Stimulated activated CD8-positive, alpha-beta memory T cell treated with anti-CD3 and anti-CD28 coated beads, Interleukin-4, amount 100 ng/mL, for 48 hours (primary cell): ENCODE measurements at regions not wholly inside any gene's neighbourhood (a gene's known extent, or its start where the extent isn't known, plus 50 kb on each side); places are given as distances from the start of the nearest gene placed in this dataset.
"Not testable (repeated sequence)": the region's sequence is repeated elsewhere in the genome, so short reads cannot be mapped to it uniquely, and the experiment has no call there.

Experiments
- DNase-seq: peaks from one replicate; pipeline ENCODE4 v3.0.0-alpha.2; 2020

DNA sequence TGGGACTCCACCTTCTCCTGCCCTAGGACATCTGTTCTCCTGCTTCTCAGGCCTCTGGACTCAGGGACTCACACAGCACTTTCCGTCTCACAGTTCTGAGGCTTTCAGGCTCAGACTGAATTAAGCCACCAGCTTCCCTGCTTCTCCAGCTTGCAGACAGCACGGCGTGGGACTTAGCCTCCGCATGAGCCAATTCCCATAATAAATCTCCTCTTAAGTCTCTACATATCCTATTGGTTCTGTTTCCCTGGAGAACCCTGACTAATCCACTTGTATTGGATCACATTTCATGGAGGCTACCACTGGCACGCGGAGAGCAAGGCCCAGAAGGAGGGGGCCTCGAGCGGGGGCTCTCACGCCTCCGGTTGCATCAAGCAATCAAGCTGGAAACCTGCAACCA is 1313.6 kb downstream of the TBC1D22A start:
- DNase-seq, result no peak

DNA sequence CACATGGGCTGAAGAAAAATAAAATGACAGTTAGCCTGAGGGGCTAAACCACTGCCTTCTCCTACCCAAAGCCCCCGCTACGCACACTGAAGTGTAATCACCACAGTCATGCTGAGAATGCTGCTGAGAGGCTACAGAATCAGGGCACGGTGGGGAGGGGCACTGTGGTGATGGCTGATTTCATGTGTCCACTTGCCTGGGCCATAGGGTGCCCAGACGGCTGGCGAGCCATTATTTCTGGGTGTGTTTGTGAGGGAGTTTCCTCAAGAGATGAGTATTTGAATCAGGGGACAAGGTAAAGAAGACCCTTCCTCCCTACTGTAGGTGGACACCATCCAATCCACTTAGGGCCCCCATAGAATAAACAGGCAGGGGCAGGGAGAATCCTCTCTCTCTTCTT is 1313.2 kb downstream of the TBC1D22A start:
- DNase-seq, result no peak

DNA sequence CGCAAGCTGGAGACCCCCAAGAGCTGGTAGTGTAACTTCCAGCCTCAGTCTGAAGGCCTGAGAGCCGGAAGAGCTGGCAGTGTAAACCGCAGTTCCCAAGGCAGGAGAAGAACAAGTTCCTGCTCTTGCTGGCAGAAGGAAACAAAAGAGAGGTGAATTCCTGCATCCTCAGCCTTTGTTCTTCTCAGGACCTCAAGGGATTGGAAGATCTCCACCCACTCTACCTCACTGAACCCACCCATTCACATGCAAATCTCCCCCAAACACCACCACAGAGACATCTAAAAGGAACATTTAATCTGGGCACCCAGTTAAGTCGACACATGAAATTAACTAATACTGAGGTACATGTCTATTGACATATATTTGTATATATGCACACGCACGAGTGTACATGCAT is 1310.3 kb downstream of the TBC1D22A start:
- DNase-seq, result no peak

DNA sequence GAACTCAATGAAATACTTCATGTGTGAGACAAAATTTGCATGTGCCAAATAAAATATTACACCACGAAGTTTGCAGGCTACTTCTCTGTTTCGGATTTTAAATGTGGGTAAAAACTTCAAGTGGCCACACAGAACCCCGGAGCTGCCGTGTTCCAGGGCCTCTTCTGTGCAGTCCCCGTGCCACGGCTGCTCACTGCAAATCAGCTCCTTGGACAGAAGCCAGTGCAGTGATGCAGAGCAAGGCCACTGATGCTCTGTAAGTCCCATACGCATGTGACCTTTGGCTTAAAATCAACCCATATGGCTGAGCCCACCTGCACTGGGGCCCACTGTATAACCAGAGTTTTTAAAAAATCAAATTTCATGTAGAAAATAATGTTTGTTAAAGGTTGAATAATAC is 1309.4 kb downstream of the TBC1D22A start:
- no peak for DNase-seq

DNA sequence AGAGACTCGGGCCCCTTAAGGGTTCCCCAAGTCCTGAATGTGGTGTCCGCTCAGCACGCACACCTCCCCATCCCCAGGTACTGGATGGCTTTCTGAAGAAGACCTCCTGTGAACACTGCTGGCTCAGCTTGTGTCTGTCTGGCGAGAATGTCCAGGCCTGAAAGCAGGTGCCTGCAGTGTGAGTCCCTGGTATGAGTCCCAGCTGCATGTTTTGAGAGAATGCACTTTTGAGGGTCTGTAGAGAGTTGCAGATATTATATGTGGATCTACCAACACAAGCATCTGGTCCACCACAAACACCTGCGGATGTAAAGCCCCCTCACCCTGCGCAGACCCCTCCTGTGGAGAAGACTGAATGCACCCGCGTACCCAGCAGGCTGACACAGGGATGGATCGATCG is 1308.9 kb downstream of the TBC1D22A start:
- DNase-seq, result no peak

DNA sequence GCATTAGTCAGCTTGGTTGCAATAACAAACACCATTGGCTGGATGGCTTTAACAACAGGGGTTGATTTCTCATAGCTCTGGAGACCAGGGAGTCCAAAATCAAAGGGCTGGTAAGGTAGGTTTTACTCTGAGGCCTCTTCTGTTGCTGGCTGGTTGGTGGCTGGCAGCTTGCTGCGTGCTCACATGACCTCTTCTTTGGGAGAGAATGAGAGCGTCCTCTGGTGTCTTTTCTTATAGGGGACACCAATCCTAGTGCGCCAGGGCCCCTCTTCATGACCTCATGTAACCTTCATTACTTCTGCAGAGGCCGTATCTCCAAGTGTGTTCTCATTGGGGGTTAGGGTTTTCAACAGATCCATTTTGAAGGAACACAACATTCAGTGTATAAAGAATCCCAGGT is 1308.3 kb downstream of the TBC1D22A start:
- no peak for DNase-seq

DNA sequence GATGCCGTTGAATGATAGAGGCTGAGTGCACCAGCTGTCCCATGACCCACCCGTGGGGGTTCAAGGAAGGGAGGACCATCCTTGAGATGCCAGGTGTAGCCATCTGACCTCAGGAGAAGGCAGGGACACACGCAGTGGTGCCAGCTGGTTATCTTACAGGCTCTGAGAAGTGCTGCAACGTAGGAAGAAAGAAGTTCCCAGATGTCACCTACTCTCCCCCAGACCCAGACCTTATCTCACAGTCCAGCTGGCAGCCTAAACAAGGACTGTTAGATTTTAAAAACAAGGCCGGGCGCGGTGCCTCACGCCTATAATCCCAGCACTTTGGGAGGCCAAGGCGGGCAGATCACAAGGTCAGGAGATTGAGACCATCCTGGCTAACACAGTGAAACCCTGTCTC is 1307.6 kb downstream of the TBC1D22A start:
- no peak for DNase-seq

DNA sequence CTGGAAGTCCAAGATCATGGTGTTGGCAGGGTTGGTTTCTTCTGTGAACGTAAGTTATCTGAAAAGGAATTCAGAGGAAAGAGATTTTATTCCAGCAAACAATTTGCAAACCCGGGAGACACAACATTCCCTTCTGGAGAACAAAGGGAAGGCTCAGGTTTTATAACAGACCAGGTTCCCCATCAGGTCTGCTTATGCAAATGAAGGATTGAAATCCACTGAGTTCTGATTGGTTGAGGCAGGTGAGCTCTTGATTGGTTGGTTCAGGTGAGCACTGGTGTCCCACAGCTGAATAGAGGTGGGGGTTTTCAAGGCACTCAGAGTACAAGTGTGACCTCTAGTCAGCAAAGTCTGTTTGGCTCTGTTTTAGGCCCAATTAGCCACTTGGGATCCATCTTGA is 1306.8 kb downstream of the TBC1D22A start:
- DNase-seq, result no peak

DNA sequence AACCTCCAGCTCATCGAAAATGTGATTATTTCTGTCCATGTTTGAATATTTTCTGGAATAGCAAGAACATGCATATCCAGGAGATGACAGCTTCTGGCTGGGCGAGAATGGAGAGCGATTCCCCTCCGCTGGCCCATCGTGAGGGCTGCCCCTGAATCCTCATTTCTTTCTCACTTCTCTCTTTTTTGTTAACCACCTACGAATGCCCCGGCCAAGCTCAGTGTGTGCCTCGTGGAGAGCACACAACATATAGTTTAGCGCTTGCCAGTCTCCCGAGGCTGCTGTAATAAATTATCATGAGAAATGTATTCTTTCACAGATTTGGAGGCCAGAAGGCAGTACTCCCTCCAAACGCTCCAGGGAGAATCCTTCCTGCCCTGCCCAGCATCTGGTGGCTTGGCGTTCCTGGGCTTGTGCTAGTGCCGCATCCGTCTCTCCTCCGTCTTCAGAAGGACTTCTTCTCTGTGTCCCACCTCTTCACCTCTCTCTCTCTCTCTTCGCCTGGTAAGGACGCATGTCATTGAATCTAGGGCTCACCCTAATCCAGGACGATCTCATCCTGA is 1306.0 kb downstream of the TBC1D22A start:
- DNase-seq, result no peak

DNA sequence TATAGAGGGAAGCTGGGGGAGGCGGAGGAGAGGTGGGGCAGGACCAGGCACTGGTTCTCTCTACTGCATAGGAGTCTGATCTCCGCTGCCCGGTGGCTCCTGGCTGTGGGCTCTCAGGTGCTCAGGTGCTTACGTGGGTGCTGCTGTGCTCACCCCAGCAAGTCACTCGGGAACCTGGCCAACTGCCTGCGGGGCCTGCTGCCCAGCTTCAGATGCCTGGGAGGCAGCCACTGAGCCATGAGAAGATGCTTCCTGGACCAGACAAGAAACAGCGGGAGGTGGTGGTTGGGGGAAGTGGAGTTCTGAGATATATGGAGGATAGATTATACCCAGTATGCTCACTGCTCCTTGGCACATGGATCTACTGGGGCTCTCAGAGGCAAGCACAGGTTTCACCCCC is 1303.4 kb downstream of the TBC1D22A start:
- no peak for DNase-seq

DNA sequence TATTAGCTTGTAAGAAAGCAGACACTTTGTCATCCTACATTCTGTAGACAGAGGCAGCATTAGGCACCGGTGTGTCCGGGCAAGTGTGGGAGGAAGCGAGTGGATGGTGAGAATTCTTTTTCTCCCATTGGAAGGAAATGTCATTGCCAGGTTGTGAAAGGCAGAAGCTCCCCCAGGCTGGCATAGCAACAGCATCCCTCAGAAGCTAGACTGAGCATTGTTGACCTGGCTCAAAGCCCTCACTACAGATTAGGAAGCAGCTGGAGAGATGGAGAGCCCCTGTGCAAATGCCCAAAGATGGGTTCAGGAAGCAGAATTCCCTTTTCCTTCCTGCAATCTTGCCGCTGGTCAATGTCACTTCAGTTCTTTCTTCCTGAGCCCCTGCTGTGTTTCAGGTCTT is 1299.3 kb downstream of the TBC1D22A start:
- no peak for DNase-seq

DNA sequence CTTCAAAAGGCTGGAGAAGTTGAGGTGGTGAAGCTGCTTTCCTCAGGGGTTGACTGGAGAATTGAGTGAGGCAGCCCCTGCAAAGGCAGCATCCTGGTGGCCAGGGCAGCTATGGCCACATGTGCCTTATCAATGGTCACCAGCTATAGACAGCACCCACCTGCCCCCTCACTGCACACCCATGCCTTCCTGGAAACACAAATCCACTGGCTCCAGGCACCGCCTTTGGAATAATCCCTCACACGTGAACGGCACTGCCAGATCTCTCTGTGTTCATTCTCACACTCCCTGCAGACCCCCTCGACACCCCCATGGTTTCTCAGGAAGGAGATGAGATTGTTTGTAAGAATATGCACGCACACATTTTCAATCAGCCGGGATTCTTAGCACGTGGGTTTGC is 1297.8 kb downstream of the TBC1D22A start:
- no peak for DNase-seq

DNA sequence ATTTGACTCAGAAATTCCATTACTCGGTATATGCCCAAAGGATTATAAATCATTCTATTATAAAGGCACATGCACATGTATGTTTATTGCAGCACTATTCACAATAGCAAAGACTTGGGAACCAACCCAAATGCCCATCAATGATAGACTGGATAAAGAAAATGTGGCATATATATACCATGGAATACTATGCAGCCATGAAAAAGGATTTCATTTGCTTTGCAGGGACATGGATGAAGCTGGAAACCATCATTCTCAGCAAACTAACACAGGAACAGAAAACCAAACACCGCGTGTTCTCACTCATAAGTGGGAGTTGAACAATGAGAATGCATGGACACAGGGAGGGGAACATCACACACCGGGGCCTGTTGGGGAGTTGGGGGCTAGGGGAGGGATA is 1297.1 kb downstream of the TBC1D22A start:
- not testable (repeated sequence) for DNase-seq

DNA sequence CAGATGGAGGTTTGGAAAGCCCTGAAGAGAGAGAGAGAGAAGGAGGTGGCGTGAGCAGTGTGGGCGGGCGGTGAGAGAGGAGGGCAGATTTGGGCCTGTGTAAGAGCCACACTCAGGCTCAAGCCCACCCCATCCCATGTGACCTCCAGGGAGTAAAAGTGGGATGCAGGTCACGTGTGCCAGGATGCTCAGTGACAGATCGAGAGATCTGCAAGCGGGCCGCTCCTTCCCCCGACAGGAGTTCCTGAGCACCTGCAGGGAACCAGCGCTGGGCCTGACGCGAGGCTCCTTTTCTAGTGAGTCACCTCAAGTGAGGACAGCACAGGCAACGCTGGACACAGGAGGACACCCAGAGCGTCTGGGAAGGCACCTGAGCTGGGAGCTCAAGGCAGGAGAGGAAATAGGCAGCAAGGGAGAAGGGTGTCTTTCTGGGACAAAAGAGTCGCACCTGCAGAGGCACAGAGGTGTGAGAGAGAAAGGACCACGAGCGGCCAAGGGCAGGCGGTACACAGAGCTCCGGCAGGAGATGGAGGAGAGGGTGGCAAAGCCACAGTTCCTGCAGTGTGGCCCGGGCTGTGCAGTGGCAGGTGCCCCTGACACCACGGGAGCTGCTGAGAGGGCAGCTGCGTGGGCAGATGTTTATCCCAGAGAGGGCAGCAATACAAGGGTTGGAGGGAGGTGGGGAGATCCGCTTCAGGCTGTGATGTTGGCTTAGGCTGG is 1294.8 kb downstream of the TBC1D22A start:
- no peak for DNase-seq

DNA sequence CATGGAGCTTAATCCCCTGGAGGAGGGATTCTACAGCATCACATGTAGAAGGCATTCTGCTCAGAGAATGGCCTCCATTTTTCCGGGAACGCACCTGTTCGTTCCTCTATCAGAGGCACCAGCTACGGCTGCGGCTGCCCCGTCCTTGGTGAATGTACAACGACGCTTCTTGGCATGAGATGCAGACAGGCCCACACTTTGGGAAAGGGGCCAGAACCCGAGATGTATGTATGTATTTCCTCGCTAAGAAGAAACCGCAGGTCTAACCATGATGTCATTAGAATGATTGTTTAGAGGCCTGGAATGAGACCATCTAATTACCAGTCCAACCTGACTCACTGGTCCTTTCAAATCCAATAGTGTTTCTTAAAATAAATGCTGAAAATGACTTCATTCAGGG is 1293.4 kb downstream of the TBC1D22A start:
- no peak for DNase-seq

DNA sequence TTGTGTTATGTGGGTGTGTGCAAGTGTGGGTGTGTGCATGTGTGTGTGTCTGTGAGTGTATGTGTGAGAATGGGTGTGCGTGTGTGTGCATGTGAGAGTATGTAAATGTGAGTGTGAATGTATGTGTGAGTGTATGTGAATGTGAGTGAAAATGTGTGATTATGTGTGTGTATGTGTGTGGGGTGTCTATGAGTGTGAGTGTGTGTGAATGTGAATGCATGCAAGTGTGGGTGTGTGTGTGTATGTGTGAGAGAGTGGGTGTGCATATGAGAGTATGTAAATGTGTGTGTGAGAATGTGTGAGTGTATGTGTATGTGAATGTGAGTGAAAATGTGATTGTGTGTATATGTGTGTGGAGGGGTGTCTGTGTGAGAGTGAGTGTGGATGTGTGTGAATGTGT is 1292.7 kb downstream of the TBC1D22A start:
- no peak for DNase-seq

DNA sequence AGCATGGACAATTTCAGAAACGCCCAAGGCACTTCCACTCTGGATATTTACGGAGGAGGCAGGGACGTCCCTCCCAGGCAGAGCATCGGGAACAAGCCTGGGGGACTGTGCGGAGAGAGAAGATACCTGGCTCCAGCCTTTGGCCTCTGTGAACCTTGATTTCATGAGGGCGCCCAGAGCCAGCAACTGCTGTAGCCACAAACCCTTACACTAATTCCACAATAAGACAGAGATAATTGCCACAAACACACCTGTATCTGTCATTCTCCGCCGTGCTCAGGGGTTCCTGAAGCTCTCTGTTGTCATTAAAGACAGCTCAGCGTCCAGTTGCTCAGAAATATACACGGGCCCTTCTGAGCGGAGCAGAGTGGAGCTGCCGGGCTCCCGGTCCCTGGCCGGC is 1292.1 kb downstream of the TBC1D22A start:
- DNase-seq, result no peak

DNA sequence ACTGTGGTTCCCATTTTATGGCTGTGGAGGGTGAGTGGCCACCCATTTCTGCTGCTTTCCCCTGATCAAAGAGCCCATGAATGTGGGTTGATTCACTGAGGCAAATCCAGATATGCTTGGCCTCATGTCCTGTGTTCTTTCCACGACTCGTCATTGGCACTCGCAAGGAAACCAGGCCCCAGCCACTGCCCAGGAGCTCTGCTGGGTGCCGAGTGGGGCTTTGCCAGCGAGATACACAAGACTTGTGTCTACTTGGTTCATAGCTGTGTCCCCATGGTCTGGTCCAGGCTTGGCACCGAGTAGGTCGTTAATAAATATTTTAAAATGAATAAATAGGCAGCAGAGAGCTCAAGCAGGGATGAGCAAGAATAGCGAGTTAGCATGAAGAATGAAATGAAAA is 1291.5 kb downstream of the TBC1D22A start:
- no peak for DNase-seq

DNA sequence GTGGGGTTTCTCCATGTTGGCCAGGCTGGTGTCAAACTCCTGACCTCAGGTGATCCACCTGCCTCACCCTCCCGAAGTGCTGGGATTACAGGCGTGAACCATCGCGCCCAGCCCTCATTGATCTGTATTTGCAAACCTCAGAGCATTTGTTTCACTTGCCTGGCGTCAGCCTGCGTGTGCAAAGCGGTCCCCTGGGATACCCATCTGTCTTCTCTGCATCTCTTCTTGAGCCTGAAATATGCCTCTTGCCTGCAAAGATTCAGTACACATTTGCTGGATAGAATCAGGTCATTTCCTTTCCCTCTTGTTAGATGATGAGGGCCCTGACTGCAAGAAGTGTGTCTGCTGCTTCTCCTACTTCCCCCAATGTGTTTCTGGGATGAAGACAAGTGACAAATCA is 1291.0 kb downstream of the TBC1D22A start:
- DNase-seq, result no peak

DNA sequence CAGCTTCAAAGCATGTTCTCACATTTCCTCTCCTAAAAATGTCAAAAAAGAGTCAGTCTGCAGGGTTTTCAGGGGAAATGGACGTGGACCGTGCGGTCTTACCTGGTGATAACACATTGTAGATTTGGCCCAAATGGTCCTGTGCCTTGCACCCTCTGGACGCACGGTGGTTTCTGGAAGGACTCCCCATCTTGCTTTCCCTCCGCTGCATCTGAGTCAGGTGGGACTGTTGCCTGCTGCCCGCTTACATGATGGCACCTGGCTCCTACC is 1290.1 kb downstream of the TBC1D22A start:
- no peak for DNase-seq

DNA sequence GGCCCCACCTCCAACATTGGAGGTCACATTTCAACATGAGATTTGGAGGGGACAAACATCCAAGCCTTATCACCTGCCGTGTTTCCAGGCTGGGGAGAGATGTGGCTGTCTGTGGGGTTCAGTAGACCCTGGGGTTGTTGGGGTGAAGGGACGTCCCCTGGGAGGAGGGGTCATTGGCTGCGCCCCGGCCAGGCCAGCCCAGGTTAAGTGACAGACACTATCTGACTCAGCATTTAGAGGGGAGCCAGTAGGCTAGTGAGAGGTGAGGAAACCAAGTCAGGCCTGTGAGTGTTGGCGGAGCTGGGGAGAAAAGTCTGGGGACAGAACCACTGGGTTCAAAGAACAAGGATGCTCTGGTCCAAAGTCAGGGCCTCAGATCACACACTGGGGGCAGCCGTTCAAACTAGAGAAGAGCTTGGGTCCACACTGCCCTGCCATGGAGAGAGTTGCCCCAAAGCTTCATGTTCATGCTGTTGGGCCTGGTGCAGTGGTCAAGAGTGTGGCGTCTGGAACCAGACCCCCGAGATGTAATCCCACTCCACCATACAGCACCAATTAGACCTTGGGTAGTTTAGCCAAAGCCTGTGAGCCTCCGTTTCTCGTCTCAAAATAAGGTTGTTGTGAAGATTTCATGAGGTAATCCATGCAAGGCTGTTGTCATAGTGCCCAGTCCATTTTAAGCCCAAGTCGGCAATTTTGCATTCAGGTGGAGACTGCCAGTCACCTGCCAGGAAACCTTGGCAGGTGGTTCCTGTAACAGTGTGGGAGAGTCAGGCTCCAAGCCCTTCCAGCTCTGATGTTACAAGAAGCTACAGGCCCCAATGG is 1289.6 kb downstream of the TBC1D22A start:
- DNase-seq, result no peak

DNA sequence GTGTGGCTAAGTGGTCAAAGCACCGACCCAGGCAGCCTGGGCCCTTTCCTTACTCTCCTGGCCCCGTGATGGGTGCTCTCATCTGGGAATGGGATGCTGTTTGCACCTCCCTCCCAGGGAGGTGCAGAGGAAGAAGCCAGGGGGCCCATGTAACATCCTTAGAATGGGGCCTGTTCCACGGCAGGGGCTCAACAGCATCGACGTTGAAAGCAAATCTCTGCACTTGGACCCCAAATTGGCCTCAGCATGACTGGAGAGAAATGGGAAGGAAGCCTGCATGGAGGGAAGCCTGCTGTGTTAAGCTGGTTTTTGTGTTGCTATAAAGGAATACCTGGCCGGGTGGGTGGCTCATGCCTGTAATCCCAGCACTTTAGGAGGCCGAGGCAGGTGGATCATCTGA is 1288.4 kb downstream of the TBC1D22A start:
- no peak for DNase-seq

DNA sequence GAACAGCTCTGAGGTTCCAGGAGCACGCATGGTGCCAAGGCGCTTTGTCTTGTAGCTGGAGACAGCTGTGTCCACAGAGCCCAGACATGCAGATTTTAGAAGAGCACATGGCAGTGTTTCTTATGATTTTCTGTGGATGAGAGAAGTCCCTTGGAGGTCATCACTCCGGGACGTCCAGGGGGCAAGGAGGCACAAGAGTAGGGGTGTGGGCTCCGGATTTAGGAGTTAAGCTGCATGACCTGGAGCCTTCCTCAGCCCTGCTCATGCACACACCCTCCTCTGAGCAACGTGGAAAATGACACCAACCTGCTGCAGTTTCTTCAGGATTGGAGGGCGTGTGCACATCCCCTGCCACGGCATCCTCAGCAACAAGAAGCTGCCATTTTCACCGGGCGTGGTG is 1286.7 kb downstream of the TBC1D22A start:
- no peak for DNase-seq

DNA sequence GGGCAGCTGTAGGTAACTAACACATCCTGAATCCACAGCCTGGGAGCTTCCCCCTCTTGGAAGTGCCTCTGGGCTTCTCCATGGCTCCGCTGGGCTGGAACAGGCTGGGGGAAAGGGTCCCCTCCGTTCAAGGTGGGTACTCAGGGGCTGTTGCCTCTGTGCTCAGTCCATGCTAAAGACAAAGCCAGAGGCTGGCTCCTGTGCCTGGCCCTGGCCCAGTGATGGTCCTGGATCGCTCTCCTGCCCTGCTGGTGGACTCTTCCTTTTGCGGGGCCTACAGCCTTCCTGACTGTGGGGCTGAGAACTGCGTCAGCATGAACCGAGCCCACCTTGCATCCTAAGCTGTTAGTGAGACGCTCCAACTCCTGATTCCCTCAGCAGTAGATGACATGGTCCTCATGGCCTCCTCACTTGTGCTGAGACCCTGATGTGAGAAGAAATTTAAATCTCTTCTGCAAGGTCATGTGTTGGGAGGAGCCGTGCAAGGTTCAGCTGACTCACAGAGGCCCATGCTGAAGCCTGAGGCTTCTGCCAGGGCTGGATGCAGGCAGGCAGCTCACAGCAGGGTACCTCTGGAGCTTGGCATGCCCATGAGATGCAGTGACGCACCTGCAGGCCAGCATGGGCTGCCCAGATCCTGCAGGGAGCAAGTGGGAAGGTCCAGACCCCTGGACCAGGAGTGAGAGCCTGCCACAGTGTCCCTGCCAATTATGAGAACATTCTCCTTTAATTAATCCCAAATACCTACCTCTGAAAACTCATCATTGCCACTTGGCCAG is 1285.5 kb downstream of the TBC1D22A start:
- DNase-seq, result no peak
